ENCODE measurements at regions not wholly inside any gene's neighbourhood (a gene's known extent, or its start where the extent isn't known, plus 50 kb on each side); places are given as distances from the start of the nearest gene placed in this dataset.
A peak's percentile ranks its signal among the peaks of the same experiment; 100 is the strongest.
"Not testable (repeated sequence)": the region's sequence is repeated elsewhere in the genome, so short reads cannot be mapped to it uniquely, and the experiment has no call there.

DNA sequence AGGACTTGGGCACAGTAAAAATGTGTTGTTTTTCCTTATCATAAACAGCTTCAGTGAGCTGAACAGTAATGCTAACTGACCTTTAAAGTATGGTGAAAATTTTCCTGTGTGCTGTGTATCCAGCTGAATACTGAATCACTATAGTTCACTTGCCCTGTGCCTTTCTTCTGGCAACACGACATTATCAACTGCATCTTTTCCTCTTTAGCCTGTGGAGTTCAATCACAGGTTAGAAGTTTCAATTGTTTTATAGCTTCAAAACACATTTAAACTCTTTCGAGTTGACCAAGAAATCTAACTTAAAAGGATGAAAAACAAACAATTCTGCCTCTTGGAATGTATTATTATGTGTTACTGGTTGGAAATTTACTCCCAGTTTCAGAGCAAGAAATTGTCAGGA, 1120.7 kb upstream of the ALCAM start:
- no peak overlapping the region for H3K4me3 ChIP-seq

DNA sequence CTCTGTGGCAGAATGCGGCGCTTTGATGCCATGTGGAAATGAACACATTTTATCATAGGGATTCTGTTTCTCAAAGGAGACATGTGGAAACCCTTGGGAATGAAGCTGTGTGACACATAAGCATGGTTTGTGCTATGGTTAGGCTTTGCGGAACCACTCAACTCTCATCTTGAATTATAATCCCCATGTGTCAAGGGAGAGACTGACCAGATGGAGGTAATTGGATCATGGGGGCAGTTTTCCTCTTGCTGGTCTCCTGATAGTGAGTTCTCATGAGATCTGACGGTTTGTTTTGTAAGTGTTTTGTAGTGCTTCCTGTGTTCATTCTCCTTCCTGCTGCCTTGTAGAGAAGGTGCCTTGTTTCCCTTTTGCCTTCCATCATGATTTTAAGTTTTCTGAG, 1109.2 kb upstream of the ALCAM start:
- no peak for DNase-seq
- Histone ChIP-seq H3K27me3 (no peaks in the 10 kb centered on the region), H3K9me3 (no peaks in the 10 kb centered on the region), H3K4me3 (no peak overlapping the region), H3K36me3 (no peaks in the 10 kb centered on the region)

More for the DNA sequence above, 1120.7 kb upstream of the ALCAM start:
- H3K27me3 ChIP-seq, result no peaks in the 10 kb centered on the region
- H3K9me3 ChIP-seq, result no peaks in the 10 kb centered on the region
- no peak for DNase-seq
- no peaks in the 10 kb centered on the region for H3K36me3 ChIP-seq

DNA sequence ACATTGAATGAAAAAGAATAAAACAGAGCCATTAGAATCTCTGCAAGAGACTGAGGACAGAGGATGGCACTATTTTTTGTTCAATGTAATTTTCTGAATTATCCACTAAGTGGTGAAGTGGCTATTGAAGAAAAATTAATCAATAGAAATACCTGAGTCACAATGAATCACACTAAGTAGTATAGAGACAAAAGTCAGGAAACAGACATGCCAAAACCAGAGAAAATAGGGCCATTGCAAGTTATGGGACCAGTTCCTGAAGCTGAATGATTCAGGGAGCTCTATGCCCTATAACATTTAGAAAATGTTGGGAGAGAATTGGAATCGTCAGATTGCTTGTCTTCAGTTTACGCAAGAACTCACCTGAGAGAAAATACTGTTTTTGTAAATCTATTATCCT, 1103.2 kb upstream of the ALCAM start:
- no peak overlapping the region for H3K4me3 ChIP-seq
- 0 out of 2 replicates have a peak, but pooled peaks cover 2% of the 10 kb centered on the region for H3K27me3 ChIP-seq
- DNase-seq, result no peak
- no peaks in the 10 kb centered on the region for H3K9me3 ChIP-seq
- H3K36me3 ChIP-seq, result no peaks in the 10 kb centered on the region

DNA sequence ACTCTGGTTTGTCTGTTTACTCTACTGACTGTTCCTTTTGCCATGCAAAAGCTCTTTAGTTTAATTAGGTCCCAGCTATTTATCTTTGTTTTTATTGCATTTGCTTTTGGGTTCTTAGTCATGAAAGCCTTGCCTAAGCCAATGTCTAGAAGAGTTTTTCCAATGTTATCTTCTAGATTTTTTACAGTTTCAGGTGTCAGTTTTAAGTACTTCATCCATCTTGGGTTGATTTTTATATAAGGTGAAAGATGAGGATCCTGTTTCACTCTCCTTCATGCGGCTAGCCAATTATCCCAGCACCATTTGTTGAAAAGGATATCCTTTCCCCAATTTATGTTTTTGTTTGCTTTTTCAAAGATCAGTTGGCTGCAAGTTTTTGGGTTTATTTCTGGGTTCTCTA, 1100.5 kb upstream of the ALCAM start:
- not testable (repeated sequence) for DNase-seq, H3K9me3 ChIP-seq, H3K27me3 ChIP-seq

DNA sequence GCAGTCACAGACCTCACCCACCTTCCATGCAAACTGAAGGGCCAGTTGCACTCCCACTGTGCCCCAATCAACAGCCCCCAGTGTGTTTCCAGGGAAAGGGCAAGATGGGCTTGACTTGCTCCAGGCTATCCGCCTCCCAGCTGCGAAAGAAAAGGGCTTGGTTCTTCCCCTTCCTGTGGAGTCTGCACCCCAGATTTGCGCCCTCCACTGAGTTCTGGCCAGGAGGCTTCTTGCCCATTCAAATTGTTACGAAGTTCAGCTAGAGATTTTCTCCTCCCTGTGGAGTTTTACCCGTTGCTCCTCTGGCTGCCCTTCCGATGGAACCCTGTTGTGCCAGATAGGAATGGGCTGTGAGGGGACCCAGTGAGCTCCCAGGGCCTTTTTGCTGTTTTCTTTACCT, 1096.9 kb upstream of the ALCAM start:
- Histone ChIP-seq H3K27me3 (0 out of 2 replicates have a peak, but pooled peaks cover 2% of the 10 kb centered on the region), H3K36me3 (no peaks in the 10 kb centered on the region), H3K9me3 (peaks cover 8% of the 10 kb centered on the region), H3K4me3 (no peak overlapping the region)
- no peak for DNase-seq

More for the DNA sequence above, 1100.5 kb upstream of the ALCAM start:
- not testable (repeated sequence) for H3K36me3 ChIP-seq, H3K4me3 ChIP-seq

DNA sequence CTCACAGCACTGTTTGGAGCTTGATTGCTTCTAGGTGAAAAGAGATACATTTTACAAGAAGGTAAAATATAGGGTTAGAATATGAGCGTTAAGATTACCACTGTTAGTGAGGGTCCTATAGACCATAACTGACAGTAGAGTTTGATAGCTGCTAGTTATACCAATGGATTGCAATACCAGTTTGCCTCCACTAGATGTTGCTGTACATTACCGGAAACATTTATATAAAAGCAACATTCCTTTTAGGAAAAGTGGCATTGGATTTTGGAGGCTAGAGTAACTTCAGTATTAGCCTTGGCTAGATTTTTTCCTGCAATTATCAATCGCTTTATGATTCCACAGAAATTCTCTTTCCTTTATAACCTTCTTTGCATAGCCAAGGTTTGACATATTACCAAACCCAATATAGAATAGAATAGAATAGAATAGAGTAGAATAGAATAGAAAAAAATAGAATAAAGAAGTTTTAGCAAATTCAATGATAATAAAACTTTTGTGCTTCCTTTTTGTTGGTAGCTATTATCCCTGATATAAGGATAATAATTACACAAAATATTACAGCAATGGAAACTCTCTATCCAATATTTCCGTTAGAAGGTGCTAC, 1093.6 kb upstream of the ALCAM start:
- H3K4me3 ChIP-seq, result no peak overlapping the region
- DNase-seq, result no peak
- H3K9me3 ChIP-seq, result peaks cover 19% of the 10 kb centered on the region
- 0 out of 2 replicates have a peak, but pooled peaks cover 1% of the 10 kb centered on the region for H3K27me3 ChIP-seq
- no peaks in the 10 kb centered on the region for H3K36me3 ChIP-seq

DNA sequence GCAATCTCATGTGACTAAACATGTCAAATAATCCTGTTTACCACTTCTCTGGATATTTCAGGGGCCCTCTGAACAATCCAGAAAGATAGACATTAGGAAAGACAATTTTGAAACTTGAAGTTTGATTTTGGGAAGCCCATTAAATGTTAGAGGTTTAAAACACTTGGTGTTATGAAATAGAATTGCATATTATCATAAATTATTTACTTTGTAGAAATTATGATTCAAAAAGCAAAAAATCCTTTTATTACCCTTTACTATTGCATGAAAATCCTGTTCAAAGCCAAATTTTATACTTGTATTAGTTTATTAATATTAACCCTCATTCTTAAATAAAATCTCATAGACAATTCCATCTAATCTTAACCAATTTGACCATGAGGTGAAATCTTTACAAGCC, 1091.5 kb upstream of the ALCAM start:
- Histone ChIP-seq H3K9me3 (peaks cover 19% of the 10 kb centered on the region), H3K36me3 (no peaks in the 10 kb centered on the region), H3K4me3 (no peak overlapping the region), H3K27me3 (no peaks in the 10 kb centered on the region)
- DNase-seq, result no peak

DNA sequence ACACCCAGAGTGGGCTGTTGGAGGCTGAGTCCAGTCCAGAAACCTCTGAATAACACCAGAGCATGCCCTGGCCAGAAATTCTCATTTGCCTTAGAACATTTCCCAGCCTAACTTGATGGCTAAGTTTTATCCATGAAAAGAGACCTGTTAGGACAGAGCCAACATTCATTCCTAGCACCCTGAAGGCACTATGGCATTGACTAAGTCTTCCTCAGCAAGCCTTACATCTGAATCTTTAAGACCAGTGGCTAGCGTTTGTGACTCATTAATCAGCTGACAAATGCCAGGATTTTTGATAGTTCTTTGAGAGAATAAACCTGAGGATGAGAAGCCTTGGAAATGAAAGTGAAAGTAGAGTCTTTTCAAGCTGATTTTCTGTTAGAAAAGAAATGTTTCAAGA, 1087.1 kb upstream of the ALCAM start:
- H3K9me3 ChIP-seq, result peaks cover 22% of the 10 kb centered on the region
- peak; percentile 3 for DNase-seq
- H3K4me3 ChIP-seq, result peak overlapping the region; percentile 20
- H3K27me3 ChIP-seq, result no peaks in the 10 kb centered on the region
- H3K36me3 ChIP-seq, result no peaks in the 10 kb centered on the region; the same call in 1 of the 2 replicates

DNA sequence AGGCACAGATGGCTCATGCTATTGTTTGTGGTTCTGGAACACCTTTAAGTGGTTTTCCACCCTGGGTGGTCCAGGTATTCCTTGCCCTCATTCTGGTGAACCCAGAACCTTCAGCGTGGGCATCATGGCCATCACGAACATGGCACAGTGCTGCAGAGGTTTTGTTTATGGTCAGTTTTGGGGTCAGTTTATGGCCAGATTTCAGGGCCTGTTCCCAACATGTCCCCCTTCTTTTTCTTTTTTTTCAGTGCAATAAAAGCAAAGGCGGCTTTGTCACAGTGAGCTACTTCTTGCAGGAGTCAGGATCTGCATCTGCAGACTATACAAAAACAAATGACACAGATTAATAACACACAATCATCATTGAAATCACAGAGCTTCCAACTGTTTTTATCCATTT, 1085.0 kb upstream of the ALCAM start:
- H3K9me3 ChIP-seq, result peaks cover 10% of the 10 kb centered on the region
- DNase-seq, result no peak
- H3K27me3 ChIP-seq, result no peaks in the 10 kb centered on the region
- H3K4me3 ChIP-seq, result no peak overlapping the region
- no peaks in the 10 kb centered on the region; the same call in 1 of the 2 replicates for H3K36me3 ChIP-seq

DNA sequence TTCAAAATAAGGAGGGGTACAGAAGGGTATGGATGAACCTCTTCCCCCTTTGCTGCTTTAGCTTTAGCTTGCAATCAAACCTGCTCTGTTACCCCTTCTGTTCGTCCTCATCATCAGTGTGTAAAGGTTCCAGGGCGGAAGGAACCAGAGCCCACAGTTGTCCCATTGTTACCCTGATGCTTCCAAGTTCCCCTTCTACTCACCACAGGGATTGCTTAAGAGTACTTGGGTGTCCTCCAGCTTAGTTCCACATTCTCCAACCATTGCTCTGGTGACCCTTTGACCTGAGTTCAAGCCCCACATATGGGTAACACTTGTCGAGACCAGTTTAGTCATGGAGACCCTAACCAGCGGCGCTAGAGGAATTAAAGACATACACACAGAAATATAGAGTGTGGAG, 1080.1 kb upstream of the ALCAM start:
- no peaks in the 10 kb centered on the region for H3K36me3 ChIP-seq
- no peak overlapping the region for H3K4me3 ChIP-seq
- DNase-seq, result no peak
- H3K27me3 ChIP-seq, result no peaks in the 10 kb centered on the region
- peaks cover 6% of the 10 kb centered on the region for H3K9me3 ChIP-seq

DNA sequence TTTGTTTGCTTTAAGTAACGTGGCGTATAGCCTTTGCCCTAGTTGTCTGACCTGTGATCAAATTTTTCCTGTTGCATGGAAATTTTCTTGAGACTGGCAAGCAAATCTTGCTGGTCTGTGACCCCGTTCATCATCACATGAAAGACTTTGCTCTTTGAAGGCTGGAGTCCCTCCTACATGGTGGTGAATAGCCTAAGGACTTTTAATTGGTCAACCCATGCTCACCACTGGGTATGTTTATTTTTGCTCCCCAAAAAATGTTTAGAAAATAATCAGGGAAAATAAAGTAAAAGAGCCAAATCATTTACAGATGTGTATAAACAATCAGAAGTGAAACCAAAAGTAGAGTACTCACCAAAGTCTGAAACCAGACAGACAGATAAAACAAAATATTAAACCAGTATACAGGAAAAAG, 1075.3 kb upstream of the ALCAM start:
- Histone ChIP-seq H3K9me3 (peaks cover 6% of the 10 kb centered on the region), H3K36me3 (no peaks in the 10 kb centered on the region), H3K4me3 (peak overlapping the region; percentile 43), H3K27me3 (no peaks in the 10 kb centered on the region)
- no peak for DNase-seq

DNA sequence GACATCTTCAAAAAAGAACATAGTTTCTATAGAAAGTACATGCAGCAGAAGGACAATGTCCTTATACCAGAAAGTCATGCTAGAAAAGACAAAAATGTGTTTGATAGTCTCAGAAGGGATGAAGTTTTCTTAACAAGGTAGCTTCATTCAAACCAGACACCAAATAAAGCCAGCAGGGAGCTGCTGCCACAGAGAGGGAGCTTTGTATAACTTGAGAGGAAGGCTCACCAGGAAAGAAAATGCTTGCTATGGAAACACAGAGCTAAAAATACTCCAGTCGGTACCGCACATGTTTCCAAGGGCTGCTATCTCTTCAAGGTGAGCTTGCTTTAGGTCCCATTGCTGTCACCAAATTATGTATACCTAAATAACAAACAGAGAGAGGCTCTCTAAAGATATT, 1074.8 kb upstream of the ALCAM start:
- no peak for DNase-seq
- peaks cover 6% of the 10 kb centered on the region for H3K9me3 ChIP-seq
- H3K27me3 ChIP-seq, result no peaks in the 10 kb centered on the region
- peak overlapping the region; percentile 43 for H3K4me3 ChIP-seq
- H3K36me3 ChIP-seq, result no peaks in the 10 kb centered on the region

DNA sequence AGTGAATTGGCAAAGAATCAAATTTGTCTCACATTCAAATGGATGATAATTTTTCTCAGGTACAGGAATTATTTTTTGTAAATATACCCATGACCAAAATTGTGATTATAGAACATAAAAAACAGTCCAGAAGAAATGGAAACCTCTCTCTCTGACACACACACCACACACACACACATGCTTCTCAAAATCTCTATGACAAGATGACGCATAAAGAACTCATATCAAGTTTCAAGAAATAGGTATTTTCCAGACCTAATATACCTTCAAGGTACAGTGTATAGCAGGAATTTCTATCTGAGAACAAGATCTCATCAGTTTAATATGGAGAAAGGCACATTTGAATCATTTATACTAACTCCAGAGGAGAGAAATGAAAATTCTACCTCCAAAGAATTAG, 1069.1 kb upstream of the ALCAM start:
- H3K4me3 ChIP-seq, result no peak overlapping the region

DNA sequence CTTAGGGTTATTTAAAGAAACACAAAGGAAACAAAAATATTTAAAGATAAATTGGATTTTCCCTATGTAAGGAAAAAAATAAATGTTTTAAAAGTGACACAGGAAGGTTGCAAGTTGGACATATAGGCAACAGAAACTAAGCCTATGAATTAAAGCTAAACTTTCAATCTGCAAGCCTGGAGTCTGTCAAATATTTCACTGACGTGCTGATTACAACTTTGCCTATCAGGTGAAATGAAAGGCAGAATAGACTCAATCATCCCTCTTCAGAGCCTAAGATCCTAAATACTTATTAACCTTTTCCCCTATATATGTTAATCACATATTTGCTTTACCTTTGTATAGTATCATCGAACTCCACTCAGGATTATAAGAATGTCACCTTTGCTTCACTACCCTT, 1068.0 kb upstream of the ALCAM start:
- 0 out of 2 replicates have a peak, but pooled peaks cover 3% of the 10 kb centered on the region for H3K9me3 ChIP-seq
- no peak for DNase-seq
- H3K36me3 ChIP-seq, result no peaks in the 10 kb centered on the region
- H3K27me3 ChIP-seq, result no peaks in the 10 kb centered on the region
- H3K4me3 ChIP-seq, result no peak overlapping the region

More for the DNA sequence above, 1069.1 kb upstream of the ALCAM start:
- DNase-seq, result no peak
- H3K9me3 ChIP-seq, result 0 out of 2 replicates have a peak, but pooled peaks cover under 1% of the 10 kb centered on the region
- no peaks in the 10 kb centered on the region for H3K27me3 ChIP-seq
- H3K36me3 ChIP-seq, result no peaks in the 10 kb centered on the region

DNA sequence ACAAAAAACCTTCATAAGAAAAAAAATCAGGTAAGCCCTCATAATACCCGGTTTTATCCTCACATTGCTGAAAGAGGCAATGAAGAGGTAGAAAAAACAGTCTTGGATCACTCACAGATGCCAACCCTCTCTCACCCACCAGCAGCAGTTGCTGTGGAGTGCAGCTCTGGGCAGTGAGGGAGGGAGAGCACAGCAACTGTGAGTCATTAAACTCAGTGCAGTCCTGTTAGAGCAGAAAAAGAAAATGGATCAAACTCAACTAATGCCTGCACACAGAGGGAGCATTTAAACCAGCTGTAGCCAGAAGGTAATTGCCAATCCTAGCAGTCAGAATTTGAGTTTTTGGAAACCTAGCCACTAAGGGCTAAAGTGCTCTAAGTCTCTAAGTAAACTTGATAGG, 1050.6 kb upstream of the ALCAM start:
- peak; percentile 7 for DNase-seq
- Histone ChIP-seq H3K36me3 (no peaks in the 10 kb centered on the region), H3K4me3 (no peak overlapping the region), H3K9me3 (no peaks in the 10 kb centered on the region; the same call in none of the 2 replicates), H3K27me3 (no peaks in the 10 kb centered on the region)

DNA sequence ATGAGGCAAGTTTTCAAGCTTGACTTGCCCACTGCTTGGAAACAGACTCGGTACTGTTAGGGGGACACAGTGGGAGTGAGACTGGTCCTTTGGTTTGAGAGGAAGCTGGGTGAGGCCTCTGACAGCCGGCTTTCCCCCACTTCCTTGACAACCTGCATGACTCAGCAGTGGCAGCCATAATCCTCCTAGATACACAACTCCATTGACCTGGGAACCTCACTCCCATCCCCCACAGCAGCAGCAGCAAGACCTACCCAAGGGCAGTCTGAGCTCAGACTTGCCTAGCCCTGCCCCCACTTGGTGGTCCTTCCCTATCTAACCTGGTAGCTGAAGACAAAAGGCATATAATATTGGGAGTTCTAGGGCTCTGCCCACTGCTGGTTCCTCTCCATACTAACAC, 1043.5 kb upstream of the ALCAM start:
- Histone ChIP-seq H3K36me3 (no peaks in the 10 kb centered on the region), H3K27me3 (no peaks in the 10 kb centered on the region), H3K9me3 (peaks cover 16% of the 10 kb centered on the region), H3K4me3 (no peak overlapping the region)
- DNase-seq, result no peak

DNA sequence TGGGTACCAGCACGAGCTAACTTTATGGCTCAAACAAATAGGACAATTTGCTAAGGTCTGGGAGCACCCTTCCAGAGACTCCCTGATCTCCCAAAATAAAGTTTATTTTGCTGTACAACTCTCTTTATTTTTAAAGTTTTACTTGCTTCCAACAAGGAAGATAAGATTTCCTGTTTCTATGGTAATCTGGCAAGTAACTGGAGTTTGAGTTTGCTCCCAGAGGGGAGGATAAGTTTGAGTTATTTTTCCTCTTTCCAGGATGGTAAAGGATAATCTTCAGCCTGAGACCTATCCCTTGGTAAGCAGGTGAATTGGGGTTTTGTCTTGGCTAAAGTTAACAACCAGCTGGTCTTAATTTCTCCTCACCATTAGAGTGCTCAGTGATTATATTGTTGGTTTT, 1019.4 kb upstream of the ALCAM start:
- Histone ChIP-seq H3K9me3 (peaks cover 6% of the 10 kb centered on the region; the same call in 1 of the 2 replicates), H3K4me3 (no peak overlapping the region), H3K36me3 (no peaks in the 10 kb centered on the region), H3K27me3 (no peaks in the 10 kb centered on the region)
- no peak for DNase-seq

DNA sequence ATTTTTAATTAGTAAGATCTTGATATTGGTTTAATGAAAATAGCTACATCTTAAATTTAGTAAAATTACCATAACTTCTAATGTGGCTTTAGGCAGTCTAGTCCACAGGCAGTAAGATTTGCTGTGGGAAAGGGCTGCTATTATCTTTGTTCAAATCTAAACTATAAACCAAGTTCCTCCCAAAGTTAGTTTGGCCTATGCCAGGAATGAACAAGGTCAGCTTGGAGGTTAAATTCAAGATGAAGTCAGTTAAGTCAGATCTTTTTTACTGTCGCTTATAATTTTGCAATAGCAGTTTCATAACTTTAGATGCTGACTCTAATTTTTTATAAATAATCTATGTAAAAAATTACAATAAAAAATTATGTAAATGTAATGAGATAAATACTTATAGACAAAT, 1016.9 kb upstream of the ALCAM start:
- H3K4me3 ChIP-seq, result no peak overlapping the region
- no peak for DNase-seq

More for the DNA sequence above, 1016.9 kb upstream of the ALCAM start:
- no peaks in the 10 kb centered on the region for H3K36me3 ChIP-seq
- no peaks in the 10 kb centered on the region for H3K27me3 ChIP-seq
- H3K9me3 ChIP-seq, result peaks cover 6% of the 10 kb centered on the region; the same call in 1 of the 2 replicates
